T-helper 2 cell (primary cell): ENCODE measurements at regions not wholly inside any gene's neighbourhood (a gene's known extent, or its start where the extent isn't known, plus 50 kb on each side); places are given as distances from the start of the nearest gene placed in this dataset.
"Not testable (repeated sequence)": the region's sequence is repeated elsewhere in the genome, so short reads cannot be mapped to it uniquely, and the experiment has no call there.

Experiments used
- DNase-seq, 5 experiments: peaks; one replicate each; pipeline versions ENCODE4 v3.0.0 to v3.0.0-alpha.2; 2012 to 2022

GRCh38 chrX:124181515-124181914 lies 150.9 kb upstream of the TEX13D start:
- not testable (repeated sequence) for DNase-seq

GRCh38 chrX:124190440-124190839 lies 142.0 kb upstream of the TEX13D start:
- DNase-seq, result no peak

- DNase-seq, result no peak
Measured at GRCh38 chrX:124194199-124194598, 138.3 kb upstream of the TEX13D start.

GRCh38 chrX:124194901-124195300 lies 137.6 kb upstream of the TEX13D start:
- no peak for DNase-seq

- DNase-seq, result no peak
Measured at GRCh38 chrX:124203311-124203710, 129.1 kb upstream of the TEX13D start.

- DNase-seq, result no peak
Measured at GRCh38 chrX:124208660-124209059, 123.8 kb upstream of the TEX13D start.

- DNase-seq, result no peak
Measured at GRCh38 chrX:124209792-124210576, 122.5 kb upstream of the TEX13D start.

- DNase-seq, result peak in 2 of 5 experiments; percentile 31 to 67
Measured at GRCh38 chrX:124211312-124211942, 121.0 kb upstream of the TEX13D start.

GRCh38 chrX:124212622-124213021 lies 119.8 kb upstream of the TEX13D start:
- peak in 3 of 5 experiments; percentile 4 to 88 (median 37) for DNase-seq

- peak in 1 of 5 experiments; percentile 75 for DNase-seq
Measured at GRCh38 chrX:124215786-124216185, 116.7 kb upstream of the TEX13D start.

- no peak for DNase-seq
Measured at GRCh38 chrX:124216396-124217115, 115.9 kb upstream of the TEX13D start.

GRCh38 chrX:124217304-124218251 lies 114.9 kb upstream of the TEX13D start:
- DNase-seq, result peak; percentile 10 to 94 (median 49)

- DNase-seq, result peak in 2 of 5 experiments; percentile 21 to 61
Measured at GRCh38 chrX:124223524-124223923, 108.9 kb upstream of the TEX13D start.

- no peak for DNase-seq
Measured at GRCh38 chrX:124224528-124224927, 107.9 kb upstream of the TEX13D start.

GRCh38 chrX:124226129-124226528 lies 106.3 kb upstream of the TEX13D start:
- DNase-seq, result peak in 1 of 5 experiments; percentile 30

- no peak for DNase-seq
Measured at GRCh38 chrX:124228849-124229248, 103.6 kb upstream of the TEX13D start.

GRCh38 chrX:124229374-124229773 lies 103.1 kb upstream of the TEX13D start:
- DNase-seq, result no peak

GRCh38 chrX:124230655-124231450 lies 101.6 kb upstream of the TEX13D start:
- no peak for DNase-seq

GRCh38 chrX:124231451-124231759 lies 101.1 kb upstream of the TEX13D start:
- DNase-seq, result no peak

GRCh38 chrX:124232523-124233201 lies 99.8 kb upstream of the TEX13D start:
- DNase-seq, result peak in 2 of 5 experiments; percentile 17 to 81

GRCh38 chrX:124234348-124234747 lies 98.1 kb upstream of the TEX13D start:
- DNase-seq, result no peak
